GM21390 (cell line): ENCODE measurements at regions not wholly inside any gene's neighbourhood (a gene's known extent, or its start where the extent isn't known, plus 50 kb on each side); places are given as distances from the start of the nearest gene placed in this dataset.

Experiments
- ATAC-seq: cut with Tn5 transposase; IDR thresholded peaks from one replicate; pipeline ENCODE4 v1.9.1; 2021; ENCODE audit not compliant: unreplicated experiment

DNA sequence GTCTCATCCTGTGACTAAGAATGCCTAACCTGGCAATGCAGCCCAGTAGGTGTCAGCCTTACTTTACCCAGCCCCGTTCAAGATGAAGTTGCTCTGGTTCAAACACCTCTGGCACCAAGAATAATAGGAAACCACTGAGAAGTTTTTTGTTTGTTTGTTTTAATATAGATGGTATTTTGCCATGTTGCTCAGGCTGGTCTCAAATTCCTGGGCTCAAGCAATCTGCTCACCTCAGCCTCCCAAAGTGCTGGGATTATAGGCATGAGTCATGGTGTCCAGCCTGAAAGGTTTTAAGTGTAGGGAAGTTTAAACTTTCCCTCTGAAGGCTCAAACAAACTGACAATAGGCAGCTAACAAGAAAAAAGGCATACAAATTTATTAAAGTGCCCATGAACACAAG, 51.2 kb upstream of the ABCC4 start:
- ATAC-seq: no peak

DNA sequence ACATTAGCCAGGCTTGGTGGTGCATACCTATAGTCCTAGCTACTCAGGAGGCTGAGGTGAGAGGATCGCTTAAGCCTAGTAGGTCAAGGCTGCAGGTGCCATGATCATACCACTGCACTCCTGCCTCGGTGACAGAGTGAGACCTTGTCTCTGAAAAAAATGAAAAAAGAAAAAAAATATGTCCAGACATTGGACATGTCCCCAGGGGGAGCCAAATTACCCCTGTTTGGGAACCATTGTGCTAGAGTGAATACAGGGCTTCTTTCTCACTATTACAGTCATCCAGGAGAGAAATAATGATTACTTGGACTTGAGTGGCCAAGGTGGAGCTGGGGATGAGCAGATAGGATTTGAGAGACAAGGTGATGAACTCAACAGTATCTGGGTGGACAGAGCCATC, 52.9 kb upstream of the ABCC4 start:
- no peak for ATAC-seq

DNA sequence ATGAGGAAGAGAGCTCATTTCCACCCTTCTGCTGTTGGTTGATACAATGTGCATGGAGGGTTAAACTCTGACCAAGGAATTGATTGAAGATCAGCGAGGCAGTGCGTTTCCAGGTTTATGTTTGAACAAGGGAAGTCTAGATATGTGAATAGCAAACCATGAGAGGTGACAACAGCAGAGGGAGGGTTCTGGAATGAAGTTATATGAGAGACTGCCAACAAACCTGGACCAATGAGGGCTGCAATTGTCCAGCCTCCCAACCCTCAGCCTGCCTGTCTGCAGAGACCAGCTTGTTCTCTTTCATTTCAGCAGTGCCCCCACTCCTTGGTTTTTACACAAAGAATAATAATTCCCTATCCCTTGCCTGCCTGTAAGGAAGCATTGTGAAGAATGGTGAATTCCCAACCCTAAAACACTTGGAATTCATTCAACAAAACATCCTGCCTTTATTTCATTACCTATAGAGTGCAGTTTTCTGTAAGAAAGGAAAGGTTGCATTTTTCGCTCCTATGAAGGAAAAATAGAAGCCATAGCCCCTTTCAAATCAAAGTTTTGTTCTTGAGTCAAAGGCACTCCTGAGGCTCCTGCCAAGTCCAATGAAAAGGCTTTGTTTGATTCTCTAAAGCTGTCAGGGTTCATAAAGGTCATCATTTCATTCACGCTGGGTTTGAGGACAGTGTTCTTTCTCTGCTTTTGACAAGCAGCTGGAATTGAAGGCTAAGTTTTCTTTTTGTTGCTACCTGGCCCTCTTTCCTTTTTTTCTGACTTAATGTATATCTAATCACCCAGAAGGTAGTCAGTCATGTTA, 53.6 kb upstream of the ABCC4 start:
- ATAC-seq: no peak

DNA sequence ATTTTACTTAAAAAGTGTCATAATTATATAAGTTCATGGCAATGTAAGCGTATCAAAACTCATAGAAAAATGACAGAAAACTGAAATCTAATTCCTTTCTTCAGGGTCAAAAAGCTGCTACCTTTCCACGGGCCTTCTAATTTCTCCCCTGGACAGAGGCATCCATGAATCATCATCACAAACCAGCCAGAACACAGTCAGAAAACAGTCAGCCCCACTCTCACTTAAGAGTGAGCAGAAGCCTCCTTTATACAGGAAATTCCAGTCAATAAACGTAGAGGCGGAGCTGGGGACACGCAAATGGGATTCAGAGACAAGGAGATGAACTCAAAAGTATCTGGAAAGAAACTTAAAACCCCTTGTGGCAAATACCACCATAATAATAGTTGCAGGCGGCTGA, 54.2 kb upstream of the ABCC4 start:
- ATAC-seq: no peak

DNA sequence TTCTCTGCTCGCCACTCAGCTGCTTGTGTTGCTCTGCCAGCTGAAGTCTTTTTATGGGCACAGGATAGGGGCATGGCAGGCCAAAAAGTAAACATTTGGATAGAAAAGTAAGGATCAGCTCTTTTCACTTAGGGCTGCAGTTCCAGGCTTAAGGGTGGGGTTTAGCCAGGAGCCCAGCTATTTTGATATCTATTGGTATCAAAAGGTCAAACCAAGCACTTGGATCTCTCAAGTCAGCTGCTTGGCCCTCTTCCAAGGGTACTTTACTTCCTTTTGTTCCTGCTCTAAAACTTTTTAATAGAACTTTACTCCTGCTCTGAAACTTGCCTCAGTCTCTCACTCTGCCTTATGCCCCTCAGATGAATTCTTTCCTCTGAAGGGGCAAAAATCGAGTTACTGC, 55.7 kb upstream of the ABCC4 start:
- ATAC-seq: no peak

DNA sequence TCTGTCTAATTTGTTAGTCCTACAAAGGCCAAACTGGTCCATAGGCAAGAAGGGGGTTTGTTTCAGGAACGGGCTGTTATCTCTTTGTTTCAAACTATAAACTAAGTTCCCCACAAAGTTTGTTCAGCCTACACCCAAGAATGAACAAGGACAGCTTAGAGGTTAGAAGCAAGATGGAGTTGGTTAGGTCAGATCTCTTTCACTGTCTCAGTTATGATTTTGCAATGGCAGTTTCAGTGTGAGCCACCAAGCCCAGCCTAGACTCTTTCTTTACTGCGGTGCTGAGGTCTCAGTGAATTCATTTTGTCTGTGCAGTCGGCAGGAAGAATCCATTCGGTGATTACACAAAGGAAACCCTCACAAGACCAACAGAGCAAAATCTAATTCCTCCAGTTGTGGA, 56.6 kb upstream of the ABCC4 start:
- no peak for ATAC-seq

DNA sequence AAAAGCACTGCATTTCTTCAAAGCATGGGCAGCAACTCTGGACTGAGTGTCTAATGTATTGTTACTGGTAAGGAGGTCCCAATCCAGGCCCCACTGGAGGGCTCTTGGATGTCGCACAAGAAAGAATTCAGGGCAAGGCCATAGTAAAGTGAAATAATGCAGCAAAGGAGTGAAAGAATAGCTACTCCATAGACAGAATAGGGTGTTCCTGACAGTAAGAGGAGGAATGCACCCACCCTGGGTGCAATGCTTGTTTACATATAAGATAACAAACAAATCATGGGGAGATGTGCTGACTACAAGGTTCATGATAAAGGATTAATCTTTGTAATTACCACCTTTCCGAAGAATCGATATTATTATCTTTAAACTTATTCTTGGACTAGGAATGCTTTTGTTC, 58.8 kb upstream of the ABCC4 start:
- no peak for ATAC-seq

DNA sequence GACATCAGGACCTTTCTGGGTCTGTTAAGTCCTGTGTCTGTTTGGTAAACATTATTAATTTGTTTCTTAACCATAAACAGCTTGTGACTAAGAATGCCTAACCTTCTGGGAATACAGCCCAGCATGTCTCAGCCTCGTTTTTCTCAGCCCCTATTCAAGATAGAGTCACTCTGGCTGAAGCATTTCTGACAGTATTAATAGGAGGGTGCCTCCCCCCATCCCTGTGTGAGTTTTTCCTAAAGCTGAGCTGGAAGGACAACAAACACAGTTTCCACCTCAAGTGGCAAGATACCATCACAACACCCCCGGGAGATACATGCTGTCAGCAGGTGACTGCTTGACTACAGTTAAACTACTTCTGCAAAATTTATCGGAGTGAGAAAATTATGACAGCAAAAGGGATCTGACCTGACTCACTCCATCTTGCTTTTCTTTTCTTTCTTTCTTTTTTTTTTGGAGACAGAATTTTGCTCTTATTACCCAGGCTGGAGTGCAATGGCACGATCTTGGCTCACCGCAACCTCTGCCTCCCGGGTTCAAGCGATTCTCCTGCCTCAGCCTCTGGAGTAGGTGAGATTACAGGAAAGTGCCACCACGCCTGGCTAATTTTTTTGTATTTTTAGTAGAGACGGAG, 59.3 kb upstream of the ABCC4 start:
- ATAC-seq: no peak

DNA sequence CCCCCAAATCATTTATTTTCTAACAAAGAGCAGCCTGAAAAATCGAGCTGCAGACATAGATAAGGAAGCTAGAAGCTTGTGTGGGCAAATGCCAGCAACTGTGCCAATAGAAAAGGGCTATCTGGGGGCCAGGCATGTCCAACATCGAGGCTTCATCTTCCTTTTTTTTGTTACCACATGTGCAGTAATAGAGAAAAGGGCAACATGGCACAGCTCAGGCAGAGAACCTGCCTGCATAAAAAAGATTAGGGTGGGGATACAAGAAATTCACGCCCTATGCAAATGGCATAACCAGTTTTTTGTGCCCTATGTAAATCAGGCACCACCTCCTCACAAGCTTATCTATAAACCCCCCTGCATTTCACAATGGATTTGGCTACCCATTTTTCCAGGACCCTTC, 60.4 kb upstream of the ABCC4 start:
- no peak for ATAC-seq

DNA sequence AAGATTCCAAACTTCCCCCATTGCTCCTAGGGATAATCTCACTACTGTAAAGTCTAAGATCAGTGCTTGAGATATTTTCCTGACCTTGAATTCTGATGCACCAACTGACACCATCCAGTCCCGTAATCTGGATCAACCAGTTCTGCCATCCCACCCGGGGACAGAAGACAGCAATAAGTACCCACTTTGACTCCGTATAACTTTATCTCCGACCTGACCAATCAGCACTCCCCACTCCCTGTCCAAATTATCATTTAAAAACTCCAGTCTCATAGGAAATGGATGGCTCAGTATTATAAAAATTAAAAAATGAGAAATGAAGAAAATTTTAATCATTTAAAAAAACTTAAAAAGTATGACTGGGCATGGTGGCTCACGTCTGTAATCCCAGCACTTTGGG, 61.4 kb upstream of the ABCC4 start:
- no peak for ATAC-seq

DNA sequence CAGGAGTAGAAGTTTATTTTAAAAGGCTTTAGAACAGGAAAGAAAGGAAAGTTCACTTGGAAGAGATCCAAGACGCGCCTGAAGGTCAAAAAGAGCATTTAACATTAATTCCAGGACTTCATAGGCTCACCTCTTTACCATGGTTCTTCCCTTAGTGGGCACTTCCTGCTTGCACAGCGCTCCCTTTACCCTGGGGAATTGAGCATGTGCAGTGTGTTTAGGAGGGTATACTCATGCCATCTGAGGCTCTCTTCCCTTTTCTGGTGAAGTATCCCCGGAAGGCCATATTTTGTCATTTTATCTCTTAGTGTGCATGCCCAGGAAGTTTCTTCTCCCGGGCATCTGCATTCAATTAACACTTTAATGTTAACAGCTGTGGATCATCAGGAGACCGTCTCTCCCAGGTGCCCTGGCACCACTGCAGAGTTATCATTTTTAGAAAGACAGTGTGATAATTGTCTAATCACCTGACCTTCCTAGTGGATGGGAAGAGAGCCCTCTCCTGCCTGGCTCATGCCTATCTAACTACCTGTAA, 66.1 kb upstream of the ABCC4 start:
- no peak for ATAC-seq

DNA sequence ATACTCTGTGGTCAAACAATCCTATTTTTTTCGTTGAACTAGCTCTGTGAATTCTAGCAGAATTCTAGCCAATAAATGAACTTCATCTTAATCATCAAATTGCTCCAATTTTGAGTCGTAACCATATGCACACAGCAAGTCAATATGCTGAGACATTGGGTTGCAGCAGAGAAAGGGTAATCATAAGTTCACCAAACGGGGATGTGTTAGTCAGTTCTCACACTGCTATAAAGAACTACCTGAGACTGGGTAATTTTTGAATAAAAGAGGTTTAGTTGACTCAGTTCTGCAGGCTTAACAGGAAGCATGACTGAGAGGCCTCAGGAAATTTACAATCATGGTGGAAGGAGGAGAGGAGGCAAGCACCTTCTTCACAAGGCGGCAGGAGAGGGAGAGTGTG, 67.7 kb upstream of the ABCC4 start:
- no peak for ATAC-seq

DNA sequence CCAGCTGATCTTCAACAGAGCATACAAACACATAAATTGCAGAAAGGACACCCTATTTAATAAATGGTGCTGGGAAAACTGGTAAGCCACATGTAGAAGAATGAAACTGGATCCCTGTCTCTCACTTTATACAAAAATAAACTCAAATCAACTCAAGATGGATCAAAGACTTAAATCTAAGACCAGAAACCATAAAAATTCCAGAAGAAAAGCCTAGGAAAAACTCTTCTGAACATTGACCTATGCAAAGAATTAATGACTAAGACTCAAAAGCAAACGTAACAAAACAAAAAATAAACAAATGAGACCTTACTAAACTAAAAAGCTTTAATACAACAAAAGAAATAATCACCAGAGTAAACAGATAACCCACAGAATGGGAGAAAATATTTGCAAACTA, 74.5 kb upstream of the ABCC4 start:
- ATAC-seq: no peak

DNA sequence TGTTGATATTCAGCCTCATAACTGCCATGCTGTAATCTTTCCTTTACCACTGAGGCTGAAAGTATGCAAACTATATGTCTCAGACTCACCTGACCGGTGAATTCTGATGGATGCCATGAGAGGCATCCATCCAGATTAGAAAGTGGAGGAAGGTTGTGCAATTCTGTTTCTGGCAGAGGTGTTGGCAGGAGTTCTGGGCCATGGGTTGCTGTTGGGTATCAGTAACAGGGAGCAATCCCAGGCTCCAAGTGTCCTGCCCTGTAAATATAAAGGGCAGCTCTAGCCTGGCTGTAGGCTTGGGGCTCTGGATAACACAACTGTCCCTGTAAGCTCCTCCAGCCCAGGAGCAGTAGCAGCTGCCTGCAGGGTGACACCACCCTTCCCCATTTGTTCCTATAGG, 77.4 kb upstream of the ABCC4 start:
- ATAC-seq: no peak

DNA sequence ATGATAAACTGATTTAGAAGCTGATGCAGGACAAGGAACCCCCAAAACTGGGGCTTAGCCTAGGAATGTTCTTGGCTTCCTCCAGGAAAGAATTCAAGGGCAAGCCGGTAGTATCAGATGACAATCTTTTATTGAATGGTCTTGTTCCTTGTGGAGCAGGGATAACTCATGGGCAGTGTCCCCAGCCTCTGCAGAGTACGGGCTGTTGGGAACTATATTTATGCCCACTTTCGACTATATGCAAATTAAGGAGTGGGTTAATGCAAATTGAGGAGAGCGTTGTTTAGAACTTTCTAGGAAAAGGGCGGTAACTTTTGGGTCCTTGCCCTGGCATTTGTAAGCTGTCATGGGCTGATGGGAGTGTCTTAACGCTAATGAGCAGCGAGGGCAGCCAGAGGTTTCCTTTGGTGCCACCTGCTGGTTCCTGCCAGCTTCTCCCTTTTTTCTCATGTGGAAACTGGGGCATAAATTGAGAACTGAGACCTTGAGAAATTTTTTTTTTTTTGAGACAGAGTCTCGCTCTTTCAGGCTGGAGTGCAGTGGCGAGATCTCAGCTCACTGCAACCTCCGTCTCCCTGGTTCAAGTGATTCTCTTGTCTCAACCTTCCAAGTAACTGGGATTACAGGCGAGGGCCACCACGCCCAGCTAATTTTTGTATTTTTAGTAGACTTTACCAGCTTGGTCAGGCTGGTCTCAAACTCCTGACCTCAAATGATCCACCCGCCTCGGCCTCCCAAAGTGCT, 79.4 kb upstream of the ABCC4 start:
- ATAC-seq: peak; percentile 90

DNA sequence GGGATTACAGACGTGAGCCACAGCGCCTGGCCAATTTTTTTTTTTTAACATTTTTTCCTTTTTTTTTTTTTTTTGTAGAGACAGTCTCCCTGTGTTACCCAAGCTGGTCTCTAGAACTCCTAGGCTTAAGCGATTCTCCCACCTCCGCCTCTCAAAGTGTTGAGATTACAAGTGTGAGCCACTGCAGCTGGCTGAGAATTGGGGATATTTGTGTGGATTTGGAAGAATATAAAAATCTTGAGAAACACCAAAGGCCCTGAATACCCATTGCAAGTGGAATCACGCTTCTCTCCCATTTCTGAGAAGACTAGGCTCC, 79.9 kb upstream of the ABCC4 start:
- ATAC-seq: no peak

DNA sequence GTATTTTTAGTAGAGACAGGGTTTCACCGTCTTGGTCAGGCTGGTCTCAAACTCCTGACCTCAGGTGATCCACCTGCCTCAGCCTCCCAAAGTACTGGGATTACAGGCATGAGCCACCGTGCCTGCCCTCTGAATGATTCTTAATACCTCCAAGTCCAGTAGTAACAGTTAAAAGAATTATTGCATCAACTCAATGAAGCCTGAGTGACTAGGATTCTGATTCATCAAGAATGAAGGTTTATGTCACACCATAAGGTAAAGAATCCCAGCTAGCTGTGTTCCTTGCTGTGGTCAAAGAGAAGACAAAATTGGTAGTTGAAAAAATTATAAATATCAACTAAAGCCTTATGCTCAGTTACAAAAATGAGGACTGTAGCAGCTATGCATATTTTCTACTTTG, 81.2 kb upstream of the ABCC4 start:
- ATAC-seq: no peak

DNA sequence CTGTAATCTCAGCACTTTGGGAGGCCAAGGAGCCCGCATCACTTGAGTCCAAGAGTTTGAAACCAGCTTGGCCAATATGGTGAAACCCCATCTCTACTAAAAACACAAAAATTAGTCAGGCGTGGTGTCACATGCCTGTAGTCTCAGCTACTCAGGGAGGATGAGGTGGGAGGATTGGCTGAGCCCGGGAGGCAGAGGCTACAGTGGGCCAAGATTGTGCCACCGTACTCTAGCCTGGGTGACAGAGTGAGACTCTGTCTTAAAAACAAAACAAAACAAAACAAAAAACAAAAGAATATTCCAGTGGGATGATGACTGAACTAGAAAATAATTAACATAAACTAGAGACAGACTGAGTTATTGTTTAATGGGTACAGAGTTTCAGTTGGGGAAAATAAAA, 81.7 kb upstream of the ABCC4 start:
- no peak for ATAC-seq

DNA sequence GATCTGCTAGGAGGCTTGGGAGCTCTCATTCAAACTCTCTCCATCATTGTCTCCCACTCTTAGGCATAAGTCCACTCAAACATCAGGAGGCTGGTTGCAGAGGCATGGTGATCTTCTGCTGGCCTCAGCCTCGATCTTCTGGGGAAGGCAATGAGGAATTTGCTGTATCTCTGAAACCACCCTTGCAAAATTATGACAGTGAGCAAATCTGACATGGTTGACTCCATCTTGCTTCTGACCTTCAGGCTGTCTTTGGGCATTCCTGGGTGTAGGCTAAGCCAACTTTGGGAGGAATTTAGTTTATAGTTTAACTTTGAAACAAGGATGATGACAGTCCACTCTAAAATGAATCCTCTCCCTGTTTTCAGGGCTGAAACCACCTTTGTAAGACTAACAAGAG, 84.1 kb upstream of the ABCC4 start:
- no peak for ATAC-seq

DNA sequence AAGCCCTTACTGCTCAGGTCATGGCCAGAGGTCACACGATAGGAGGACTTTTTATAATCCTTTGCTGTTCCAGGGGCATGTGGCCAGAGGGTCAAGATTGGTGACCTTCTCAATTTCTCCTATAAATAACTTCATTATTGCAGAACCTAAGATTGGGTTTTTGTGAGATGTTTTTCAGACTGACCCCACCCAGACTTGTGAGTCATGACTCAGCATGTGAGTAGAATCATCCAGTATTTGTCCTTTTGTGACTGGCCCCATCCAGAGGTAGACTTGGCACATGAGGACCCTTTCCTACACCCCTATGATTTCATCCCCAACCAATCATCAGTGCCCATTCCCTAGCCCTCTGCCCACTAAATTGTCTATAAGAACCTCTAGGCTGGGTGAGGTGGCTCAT, 84.5 kb upstream of the ABCC4 start:
- no peak for ATAC-seq

DNA sequence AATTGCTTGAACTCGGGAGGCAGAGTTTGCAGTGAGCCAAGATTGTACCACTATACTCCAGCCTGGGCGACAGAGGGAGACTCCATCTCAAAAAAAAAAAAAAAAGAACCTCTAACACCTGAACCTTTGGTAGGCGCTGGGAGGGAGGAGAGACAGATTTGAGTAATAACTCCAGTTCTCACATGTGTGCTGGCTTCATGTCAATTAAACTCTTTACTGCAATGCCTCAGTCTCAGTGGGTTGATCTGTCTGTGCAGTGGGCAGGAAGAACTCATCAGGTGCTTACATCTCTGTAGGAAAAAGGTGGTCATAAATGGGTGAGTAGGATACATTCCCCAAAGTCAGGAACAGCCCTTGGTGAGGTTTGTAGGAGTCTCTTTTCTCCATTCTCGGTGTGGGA, 85.1 kb upstream of the ABCC4 start:
- no peak for ATAC-seq

DNA sequence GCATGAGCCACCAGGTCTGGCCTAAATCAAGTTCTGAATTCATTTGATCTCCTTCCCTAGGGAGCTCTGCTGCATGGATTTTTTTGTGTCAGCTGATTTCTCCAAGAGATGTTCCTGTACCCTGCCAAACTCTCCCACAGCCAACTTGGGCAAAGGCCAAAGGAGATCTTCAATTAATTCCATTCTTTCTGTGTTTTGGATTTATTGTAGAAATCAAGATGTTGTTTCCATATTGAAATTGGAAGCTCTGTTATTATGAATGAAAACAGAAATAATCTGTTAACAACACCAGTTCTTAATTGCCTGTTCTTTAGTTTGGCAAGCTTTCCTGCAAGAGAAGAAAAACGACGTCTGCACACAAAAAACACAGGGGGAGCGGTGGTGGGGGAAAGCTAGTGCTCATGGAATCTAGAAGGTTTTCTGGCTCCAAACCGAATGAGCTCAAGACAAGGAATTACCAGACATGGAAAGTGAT, 86.5 kb upstream of the ABCC4 start:
- ATAC-seq: no peak
